NCI-H460 (cell line): ENCODE measurements at regions not wholly inside any gene's neighbourhood (a gene's known extent, or its start where the extent isn't known, plus 50 kb on each side); places are given as distances from the start of the nearest gene placed in this dataset.

Experiments used
- DNase-seq: peaks from one replicate; pipeline ENCODE4 v3.0.0-alpha.2; 2016; ENCODE audit warnings: low read depth; ENCODE audit errors: extremely low read depth

GRCh38 chr13:107091861-107092260, 523.9 kb upstream of the ARGLU1 start:
- DNase-seq: no peak

DNA sequence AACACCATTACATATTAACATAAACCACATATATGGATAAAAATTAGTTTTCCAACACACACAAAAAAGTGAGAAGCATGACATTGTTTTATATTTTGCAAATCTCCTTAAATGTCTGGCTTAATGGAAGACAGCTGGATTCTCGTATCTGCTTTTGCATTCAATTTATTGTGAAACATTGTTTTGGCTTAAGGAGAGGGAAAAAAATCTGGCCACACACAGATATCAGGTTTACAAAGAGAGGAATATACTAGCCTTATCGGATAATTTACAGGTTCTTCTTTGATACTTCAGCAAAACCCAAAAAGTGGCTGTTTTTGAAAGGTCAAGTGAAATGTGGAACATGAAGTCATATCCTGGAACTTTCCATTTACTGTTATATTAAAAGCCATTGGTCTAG, 523.5 kb upstream of the ARGLU1 start:
- DNase-seq: no peak

DNA sequence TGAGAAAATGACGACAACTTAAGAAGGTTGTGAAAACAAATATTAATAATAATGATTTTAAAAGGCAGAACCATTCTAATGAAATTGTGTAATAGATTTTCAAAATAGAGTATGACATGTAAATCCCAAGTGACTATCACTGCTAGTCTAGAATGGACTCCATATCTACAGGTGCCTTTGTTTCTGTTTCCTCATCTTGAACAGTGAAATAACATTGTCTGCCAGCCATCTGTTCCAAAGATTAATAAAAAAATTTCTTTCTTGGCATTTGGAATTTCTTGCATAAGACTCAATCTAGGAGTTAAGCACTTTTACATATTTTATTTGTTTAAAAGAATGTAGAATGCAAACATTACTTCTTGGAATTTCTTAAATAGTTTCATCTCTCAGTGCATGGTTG, 520.1 kb upstream of the ARGLU1 start:
- no peak for DNase-seq

DNA sequence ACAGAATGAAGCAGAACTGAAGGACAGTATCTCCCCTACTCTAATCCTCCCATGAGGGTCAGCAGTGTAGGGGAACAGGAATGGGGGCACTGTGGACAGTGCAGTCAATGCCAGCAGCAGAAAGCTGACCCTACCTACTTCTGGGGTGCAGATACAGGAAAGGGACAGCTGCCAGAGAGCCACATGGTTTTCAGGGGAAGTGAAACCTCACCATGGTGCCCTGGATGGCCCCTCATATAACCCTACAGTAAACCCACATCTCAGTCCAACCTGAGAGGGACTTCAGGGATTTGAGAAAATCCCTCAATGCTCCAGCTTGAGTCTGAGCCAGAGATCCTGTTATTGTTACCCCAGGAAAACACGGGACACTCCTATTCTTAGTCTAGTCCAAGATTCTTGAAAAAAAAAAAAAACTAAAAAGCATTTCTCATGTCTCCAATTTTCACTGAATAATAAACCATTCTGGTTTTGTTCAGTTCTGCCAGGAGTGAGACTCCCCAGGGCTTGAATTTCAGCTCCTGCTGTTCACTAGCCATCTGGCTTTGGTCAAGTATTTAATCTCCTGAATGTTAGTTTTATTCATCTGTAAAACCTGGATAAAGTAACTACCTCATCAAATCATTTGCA, 511.6 kb upstream of the ARGLU1 start:
- DNase-seq: no peak

GRCh38 chr13:107078229-107078765, 510.4 kb upstream of the ARGLU1 start:
- DNase-seq: no peak

DNA sequence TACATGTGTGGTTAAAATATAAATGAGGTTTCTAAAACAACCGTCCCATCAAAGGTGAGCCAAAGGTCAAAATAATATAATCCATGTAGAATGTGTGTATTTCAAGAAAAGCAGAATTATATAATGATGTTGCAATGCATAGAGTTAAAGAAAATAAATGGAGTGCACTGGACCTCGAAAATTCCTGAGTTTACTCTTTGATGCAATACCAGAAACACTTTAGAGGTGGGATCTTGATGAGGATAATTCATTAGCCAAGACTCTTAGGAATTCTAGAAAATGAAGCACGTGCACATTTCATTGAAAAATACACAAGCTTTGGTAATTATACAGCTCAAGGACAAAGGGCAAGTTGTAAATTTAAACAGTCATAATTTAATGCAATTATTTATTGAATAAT, 508.9 kb upstream of the ARGLU1 start:
- no peak for DNase-seq

DNA sequence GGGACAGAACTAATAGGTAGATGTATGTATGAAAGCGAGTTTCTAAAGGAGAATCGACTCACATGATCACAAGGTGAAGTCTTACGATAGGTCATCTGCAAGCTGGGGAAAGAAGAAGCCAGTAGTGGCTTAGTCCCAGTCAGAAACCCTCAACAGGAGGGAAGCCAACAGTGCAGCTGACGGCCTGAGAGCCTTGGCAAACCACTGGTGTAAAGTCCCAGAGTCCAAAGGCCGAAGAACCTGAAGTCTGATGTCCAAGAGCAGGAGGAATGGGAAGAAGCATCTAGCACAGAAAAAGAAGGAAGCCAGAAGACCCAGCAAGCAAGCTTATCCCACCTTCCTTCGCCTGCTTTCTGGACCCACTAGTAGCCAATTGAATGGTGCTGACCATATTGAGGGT, 507.6 kb upstream of the ARGLU1 start:
- DNase-seq: no peak

DNA sequence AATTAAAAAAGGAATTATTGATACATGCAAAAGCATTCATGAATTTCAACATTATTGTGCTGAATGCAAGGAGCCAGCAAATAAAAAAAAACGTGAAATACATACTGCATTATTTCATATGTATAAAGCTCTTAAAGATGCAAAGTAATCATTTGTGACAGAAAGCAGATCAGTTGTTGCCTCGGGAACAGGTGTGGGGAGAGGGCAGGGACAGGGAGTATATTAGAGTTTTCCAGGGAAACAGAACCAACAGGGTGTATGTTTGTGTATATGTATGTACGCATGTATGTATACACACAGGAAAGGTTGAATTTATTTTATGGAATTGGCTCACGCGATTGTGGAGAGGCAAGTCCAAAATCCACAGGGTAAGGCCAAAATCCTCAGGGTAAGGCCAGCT, 502.9 kb upstream of the ARGLU1 start:
- no peak for DNase-seq

- DNase-seq: no peak
Observed at GRCh38 chr13:107069108-107069776, 501.3 kb upstream of the ARGLU1 start.

DNA sequence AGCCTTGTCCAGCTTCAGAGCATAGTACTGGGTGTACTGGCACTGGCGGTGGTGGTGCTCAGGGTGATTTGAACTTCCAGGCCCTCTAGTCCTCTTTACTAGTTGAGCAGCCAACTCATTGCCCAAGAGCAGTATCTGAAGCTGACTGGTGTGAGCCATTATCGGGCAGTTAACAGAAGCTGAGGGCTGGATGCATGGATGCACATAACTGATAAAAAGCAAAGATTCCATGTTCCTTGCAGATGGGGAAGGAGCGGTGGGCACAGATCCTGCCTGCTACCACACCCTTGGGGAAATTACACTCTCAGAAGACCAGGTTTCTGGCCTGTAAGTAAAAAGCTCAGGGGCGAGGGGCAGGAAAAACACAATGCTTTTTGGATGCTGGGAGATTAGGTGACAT, 499.4 kb upstream of the ARGLU1 start:
- DNase-seq: no peak

GRCh38 chr13:107066355-107066754, 498.4 kb upstream of the ARGLU1 start:
- DNase-seq: no peak

- DNase-seq: no peak
Observed at GRCh38 chr13:107065036-107065435, 497.1 kb upstream of the ARGLU1 start.

DNA sequence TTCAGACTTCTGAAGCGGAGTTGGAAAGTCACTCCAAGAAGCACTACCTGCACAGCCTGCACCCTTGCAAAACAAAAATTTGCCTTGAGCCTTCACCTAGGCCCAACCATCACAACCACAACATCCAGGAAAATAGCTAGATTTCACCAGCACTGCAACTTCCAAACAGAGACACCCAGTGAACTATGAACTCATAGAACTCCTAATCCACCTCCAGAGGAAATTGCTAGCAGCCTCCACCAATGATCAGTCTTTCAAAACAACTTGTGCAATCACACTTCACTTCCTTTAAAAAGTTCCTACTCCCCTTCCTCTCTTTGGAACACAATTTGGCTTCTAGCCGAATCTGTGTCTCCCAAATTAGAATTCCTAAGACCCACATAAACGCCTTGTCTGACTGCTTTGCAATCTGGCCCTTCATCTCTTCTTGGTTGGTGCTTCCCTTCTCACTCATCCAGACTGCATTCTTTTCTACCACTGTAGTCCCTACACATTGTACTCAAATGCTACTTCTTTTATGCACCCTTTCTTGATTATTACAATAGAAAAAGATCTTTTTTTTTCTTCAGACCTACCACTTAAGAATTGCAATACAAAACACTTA, 489.2 kb upstream of the ARGLU1 start:
- DNase-seq: no peak

GRCh38 chr13:107043021-107043956, 475.4 kb upstream of the ARGLU1 start:
- no peak for DNase-seq

GRCh38 chr13:107035778-107036177, 467.8 kb upstream of the ARGLU1 start:
- no peak for DNase-seq

- no peak for DNase-seq
Observed at GRCh38 chr13:107035186-107035585, 467.2 kb upstream of the ARGLU1 start.

DNA sequence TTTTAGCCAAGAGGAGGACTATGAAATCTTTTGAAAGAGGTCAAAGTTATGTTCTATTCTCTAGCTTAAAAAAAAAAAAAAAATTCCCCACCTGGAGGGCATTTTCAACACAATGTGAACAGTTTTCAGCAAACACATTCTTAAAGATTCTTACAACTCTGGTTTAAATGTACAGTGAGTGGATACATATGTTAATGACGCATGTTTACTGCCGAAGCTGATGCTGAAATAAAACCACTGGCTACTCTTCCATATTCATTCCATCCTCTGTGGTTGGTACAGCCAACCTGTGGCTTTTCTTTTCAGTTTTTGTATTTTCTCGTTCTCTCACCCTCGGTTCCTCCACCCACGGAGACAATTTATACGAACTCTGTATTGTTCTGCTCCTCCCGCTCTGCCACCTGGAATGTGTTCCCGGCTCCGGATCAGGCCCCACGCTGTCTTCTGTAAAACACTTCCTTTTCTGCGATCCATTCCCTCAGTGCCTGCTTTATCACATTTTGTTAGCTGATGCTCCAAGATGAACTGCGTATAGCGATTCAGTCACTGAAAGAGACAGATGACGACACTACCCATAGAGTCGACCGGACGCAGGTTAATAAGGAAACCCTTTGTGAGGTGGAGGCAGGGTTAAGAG, 466.4 kb upstream of the ARGLU1 start:
- DNase-seq: no peak

DNA sequence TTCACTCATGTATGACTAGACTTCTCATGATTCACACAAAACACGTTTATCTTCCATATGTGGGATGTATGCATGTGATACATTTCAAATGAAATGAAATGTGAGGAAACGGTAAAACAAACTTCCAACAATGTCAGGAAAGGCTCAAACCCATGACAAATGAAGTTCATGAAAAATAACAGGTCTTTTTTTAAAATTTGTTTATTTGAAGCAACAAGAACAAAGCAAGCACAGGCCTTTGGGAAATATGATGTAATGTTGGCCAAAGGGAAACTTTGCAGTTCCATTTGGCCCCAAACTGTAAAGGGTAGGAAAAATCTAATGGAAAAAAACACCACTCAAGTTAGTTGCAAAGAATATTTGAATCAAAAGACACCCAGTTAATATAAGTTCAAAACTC, 463.8 kb upstream of the ARGLU1 start:
- no peak for DNase-seq

GRCh38 chr13:107028751-107029150, 460.8 kb upstream of the ARGLU1 start:
- no peak for DNase-seq

DNA sequence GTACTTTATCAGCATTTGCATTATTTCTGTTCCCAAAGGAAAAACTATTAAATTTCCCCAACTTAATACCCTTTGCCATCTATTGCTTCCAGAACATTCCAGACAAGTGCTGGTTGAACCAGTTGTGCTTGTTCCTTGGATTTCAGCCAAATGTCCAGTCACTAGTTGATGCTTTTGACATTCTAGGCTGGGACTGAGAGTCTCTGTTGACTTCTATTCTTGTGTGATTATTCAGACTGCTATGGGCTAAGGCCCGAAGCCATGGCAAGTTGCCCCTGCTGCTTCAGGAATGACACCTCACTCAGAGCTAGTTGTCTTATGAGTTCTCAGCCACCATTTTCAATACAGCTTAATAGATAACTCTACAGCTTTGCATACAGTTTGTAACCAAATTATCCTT, 458.1 kb upstream of the ARGLU1 start:
- no peak for DNase-seq

- no peak for DNase-seq
Observed at GRCh38 chr13:107023335-107023734, 455.4 kb upstream of the ARGLU1 start.
